ENCODE measurements at regions not wholly inside any gene's neighbourhood (a gene's known extent, or its start where the extent isn't known, plus 50 kb on each side); places are given as distances from the start of the nearest gene placed in this dataset.

DNA sequence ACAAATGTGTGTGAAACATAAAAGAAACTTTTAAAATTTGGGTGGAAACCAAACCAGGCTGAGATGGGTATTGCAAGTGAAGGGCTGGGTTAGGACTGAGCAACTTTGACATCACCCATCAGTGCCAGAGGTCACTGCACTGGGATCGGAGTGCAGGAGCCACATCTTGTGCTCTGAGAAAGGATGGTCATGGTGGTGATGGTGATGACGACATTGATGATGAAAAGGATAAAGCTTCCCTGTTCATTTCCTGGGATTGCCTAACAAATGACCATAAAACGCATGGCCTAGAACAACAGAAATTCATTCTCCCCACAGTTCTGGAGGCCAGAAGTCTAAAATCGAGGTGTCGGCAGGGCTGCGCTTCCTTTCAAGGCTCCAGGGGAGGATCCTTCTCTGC, 324.0 kb downstream of the MAF start:
- DNase-seq (no peak), ATAC-seq (ENCODE audit: insufficient read depth, low read depth) (no peak)
- Histone ChIP-seq H2AFZ (ENCODE audit: low read depth, low read length) (no peak overlapping the region), H3K4me1 (ENCODE audit: insufficient read depth, low read length) (peaks cover 35% of the 10 kb centered on the region), H3K27ac (ENCODE audit: low read length) (no peak overlapping the region), H3K9me3 (ENCODE audit: insufficient read depth, low read length, severe bottlenecking) (no peaks in the 10 kb centered on the region), H3K27me3 (ENCODE audit: insufficient read depth, low read length, poor library complexity) (no peaks in the 10 kb centered on the region), H3K9ac (ENCODE audit: low read depth, low read length) (no peak overlapping the region), H3K4me3 (ENCODE audit: low read depth in 1 of 2, low read length in 2 of 2) (no peak overlapping the region), H3K79me2 (ENCODE audit: insufficient read depth, low read length) (no peaks in the 10 kb centered on the region), H3K4me2 (ENCODE audit: insufficient read depth, low read length) (no peak overlapping the region), H3K36me3 (ENCODE audit: insufficient read depth, low read length) (no peaks in the 10 kb centered on the region), H4K20me1 (ENCODE audit: insufficient read depth, low read length) (no peaks in the 10 kb centered on the region)
- no peak for TF ChIP-seq EZH2 (IDR thresholded peaks at IDR 0.05; ENCODE audit: borderline replicate concordance, low read depth, low read length, severe bottlenecking)
- TF ChIP-seq, protein P1, sequence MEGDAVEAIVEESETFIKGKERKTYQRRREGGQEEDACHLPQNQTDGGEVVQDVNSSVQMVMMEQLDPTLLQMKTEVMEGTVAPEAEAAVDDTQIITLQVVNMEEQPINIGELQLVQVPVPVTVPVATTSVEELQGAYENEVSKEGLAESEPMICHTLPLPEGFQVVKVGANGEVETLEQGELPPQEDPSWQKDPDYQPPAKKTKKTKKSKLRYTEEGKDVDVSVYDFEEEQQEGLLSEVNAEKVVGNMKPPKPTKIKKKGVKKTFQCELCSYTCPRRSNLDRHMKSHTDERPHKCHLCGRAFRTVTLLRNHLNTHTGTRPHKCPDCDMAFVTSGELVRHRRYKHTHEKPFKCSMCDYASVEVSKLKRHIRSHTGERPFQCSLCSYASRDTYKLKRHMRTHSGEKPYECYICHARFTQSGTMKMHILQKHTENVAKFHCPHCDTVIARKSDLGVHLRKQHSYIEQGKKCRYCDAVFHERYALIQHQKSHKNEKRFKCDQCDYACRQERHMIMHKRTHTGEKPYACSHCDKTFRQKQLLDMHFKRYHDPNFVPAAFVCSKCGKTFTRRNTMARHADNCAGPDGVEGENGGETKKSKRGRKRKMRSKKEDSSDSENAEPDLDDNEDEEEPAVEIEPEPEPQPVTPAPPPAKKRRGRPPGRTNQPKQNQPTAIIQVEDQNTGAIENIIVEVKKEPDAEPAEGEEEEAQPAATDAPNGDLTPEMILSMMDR (IDR thresholded peaks at IDR 0.05; ENCODE audit: borderline replicate concordance, extremely low read depth, low read length, poor library complexity, severe bottlenecking) = no peak

DNA sequence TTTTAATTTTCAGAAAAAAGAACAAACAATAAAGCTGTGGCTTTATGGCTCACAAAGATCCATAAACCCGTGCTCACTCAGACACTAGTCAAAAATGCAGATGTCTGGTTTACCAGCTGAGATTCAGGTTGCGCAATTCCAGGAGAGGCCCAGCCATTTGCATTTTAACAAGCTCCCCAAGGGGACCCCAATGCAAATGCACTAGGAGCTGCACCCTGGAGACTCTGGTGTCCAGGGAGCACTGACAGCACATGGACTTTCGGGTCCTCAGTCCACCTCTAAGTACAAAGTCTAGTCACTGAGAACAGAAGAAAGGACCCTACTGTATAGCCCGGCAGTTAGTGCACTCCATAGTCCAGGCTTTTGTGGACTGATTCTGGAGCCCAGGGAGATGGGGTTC, 326.3 kb downstream of the MAF start:
- TF ChIP-seq EZH2 (IDR thresholded peaks at IDR 0.05; ENCODE audit: borderline replicate concordance, low read depth, low read length, severe bottlenecking) = no peak
- TF ChIP-seq, protein P1 (IDR thresholded peaks at IDR 0.05; ENCODE audit: borderline replicate concordance, extremely low read depth, low read length, poor library complexity, severe bottlenecking) = no peak
- Histone ChIP-seq H3K27ac (ENCODE audit: low read length) (no peak overlapping the region), H3K4me1 (ENCODE audit: insufficient read depth, low read length) (peaks cover 45% of the 10 kb centered on the region), H3K36me3 (ENCODE audit: insufficient read depth, low read length) (no peaks in the 10 kb centered on the region), H2AFZ (ENCODE audit: low read depth, low read length) (no peak overlapping the region), H3K79me2 (ENCODE audit: insufficient read depth, low read length) (no peaks in the 10 kb centered on the region), H3K4me3 (ENCODE audit: low read depth in 1 of 2, low read length in 2 of 2) (no peak overlapping the region), H4K20me1 (ENCODE audit: insufficient read depth, low read length) (no peaks in the 10 kb centered on the region), H3K27me3 (ENCODE audit: insufficient read depth, low read length, poor library complexity) (no peaks in the 10 kb centered on the region), H3K9me3 (ENCODE audit: insufficient read depth, low read length, severe bottlenecking) (no peaks in the 10 kb centered on the region), H3K9ac (ENCODE audit: low read depth, low read length) (no peak overlapping the region), H3K4me2 (ENCODE audit: insufficient read depth, low read length) (no peak overlapping the region)
- DNase-seq (no peak), ATAC-seq (ENCODE audit: insufficient read depth, low read depth) (no peak)

DNA sequence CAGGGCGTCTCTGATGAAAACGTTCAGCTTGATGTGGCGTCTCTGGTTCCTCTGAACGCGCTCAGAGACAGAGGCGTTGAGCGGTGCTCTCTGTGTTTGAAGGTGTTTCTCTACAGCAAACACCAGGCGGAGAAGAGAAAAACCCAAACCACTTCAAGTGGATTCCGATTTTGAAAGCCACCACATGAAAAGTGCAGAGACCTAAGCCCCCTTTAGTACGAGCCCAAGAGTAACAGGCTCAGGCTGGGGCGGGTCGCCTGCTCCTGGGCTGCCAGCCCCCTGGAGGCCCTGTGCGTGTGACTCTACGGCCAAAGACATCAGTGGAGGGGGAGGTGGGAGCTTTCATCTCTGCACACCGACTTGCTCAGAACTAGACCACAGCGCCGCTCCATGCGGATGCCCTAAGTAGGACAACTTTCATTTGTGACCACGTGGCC, 328.4 kb downstream of the MAF start:
- no peaks in the 10 kb centered on the region for H4K20me1 ChIP-seq (ENCODE audit: insufficient read depth, low read length)
- H3K27ac ChIP-seq (ENCODE audit: low read length) = peak overlapping the region; percentile 62
- H3K4me3 ChIP-seq (ENCODE audit: low read depth in 1 of 2, low read length in 2 of 2) = peak overlapping the region in 1 of 2 experiments; percentile 44; a peak in 2 of 4 replicates
- H3K4me1 ChIP-seq (ENCODE audit: insufficient read depth, low read length) = peaks cover 36% of the 10 kb centered on the region
- DNase-seq (peak; percentile 94), ATAC-seq (ENCODE audit: insufficient read depth, low read depth) (peak; percentile 95)
- H3K9me3 ChIP-seq (ENCODE audit: insufficient read depth, low read length, severe bottlenecking) = no peaks in the 10 kb centered on the region
- H3K4me2 ChIP-seq (ENCODE audit: insufficient read depth, low read length) = peak overlapping the region; percentile 51
- TF ChIP-seq, protein P1 (IDR thresholded peaks at IDR 0.05; ENCODE audit: borderline replicate concordance, extremely low read depth, low read length, poor library complexity, severe bottlenecking) = peak; percentile 61
- TF ChIP-seq EZH2 (IDR thresholded peaks at IDR 0.05; ENCODE audit: borderline replicate concordance, low read depth, low read length, severe bottlenecking) = no peak
- H3K36me3 ChIP-seq (ENCODE audit: insufficient read depth, low read length) = no peaks in the 10 kb centered on the region
- no peaks in the 10 kb centered on the region for H3K79me2 ChIP-seq (ENCODE audit: insufficient read depth, low read length)
- peak overlapping the region; percentile 37; the same call in 1 of the 2 replicates for H3K9ac ChIP-seq (ENCODE audit: low read depth, low read length)
- H3K27me3 ChIP-seq (ENCODE audit: insufficient read depth, low read length, poor library complexity) = no peaks in the 10 kb centered on the region
- H2AFZ ChIP-seq (ENCODE audit: low read depth, low read length) = 0 out of 2 replicates have a peak overlapping the region, but pooled peaks have one; percentile 4

Measured in DND-41 (cell line).